Erythroblast (primary cell): ENCODE measurements at regions not wholly inside any gene's neighbourhood (a gene's known extent, or its start where the extent isn't known, plus 50 kb on each side); places are given as distances from the start of the nearest gene placed in this dataset.
"Not testable (repeated sequence)": the region's sequence is repeated elsewhere in the genome, so short reads cannot be mapped to it uniquely, and the experiment has no call there.

ENCODE experiments used
- GATA1 ChIP-seq: IDR thresholded peaks from 2 replicates; pipeline ENCODE4 v1.6.1; 2011; ENCODE audit warnings: low read depth, mild to moderate bottlenecking, control low read depth, low read length, moderate library complexity
- POLR2A ChIP-seq: IDR thresholded peaks from 2 replicates; pipeline ENCODE4 v1.6.1; 2011; ENCODE audit warnings: mild to moderate bottlenecking, low read length

DNA sequence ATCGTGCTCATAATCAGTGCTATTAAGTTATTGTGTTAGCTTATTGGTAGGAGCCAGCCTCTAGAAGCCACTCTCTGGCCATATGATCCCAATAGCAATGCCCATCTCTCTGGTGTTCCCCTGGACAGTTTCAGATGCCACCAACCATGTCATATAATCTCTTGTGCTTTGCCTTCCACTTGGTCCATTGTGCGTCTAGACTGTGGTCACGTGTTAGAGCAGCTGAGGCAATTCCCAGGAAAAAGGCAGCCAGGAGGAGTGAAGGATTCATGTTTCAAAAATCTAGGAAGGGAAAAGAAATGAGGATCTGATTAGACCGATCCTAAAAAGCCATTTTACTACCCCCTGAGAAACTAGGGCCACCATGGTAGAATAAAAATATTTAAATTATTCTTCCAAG is 58.6 kb upstream of the AGAP9 start:
- not testable (repeated sequence) for TF ChIP-seq POLR2A, GATA1
